Endothelial cell (in vitro differentiated cells): ENCODE measurements at regions not wholly inside any gene's neighbourhood (a gene's known extent, or its start where the extent isn't known, plus 50 kb on each side); places are given as distances from the start of the nearest gene placed in this dataset.

Experiments
- DNase-seq: peaks from one replicate; pipeline ENCODE4 v3.0.0; 2021; ENCODE audit warnings: low spot score
- H3K27ac Mint-ChIP-seq: one replicate; pipeline ENCODE4 v1.8.0; 2021; ENCODE audit warnings: mixed read lengths, inconsistent platforms; ENCODE audit not compliant: unreplicated experiment
- H3K27me3 Mint-ChIP-seq: one replicate; pipeline ENCODE4 v1.8.0; 2021; ENCODE audit warnings: mild to moderate bottlenecking, moderate library complexity, mixed read lengths, inconsistent platforms; ENCODE audit not compliant: unreplicated experiment
- H3K36me3 Mint-ChIP-seq: one replicate; pipeline ENCODE4 v1.8.0; 2021; ENCODE audit warnings: mild to moderate bottlenecking, low read depth, mixed read lengths, inconsistent platforms; ENCODE audit not compliant: unreplicated experiment
- H3K4me1 Mint-ChIP-seq: one replicate; pipeline ENCODE4 v1.8.0; 2021; ENCODE audit warnings: mild to moderate bottlenecking, mixed read lengths, inconsistent platforms; ENCODE audit not compliant: unreplicated experiment
- H3K4me3 Mint-ChIP-seq: one replicate; pipeline ENCODE4 v1.8.0; 2021; ENCODE audit warnings: mild to moderate bottlenecking, mixed read lengths, inconsistent platforms; ENCODE audit not compliant: unreplicated experiment
- H3K9me3 Mint-ChIP-seq: one replicate; pipeline ENCODE4 v1.8.0; 2021; ENCODE audit warnings: mixed read lengths, inconsistent platforms; ENCODE audit not compliant: unreplicated experiment
- TF ChIP-seq, protein P1 (sequence below): fragments of 200-600 bp; sonication (generic); IDR thresholded peaks from one replicate; pipeline ENCODE4 v1.5.0; 2021; ENCODE audit warnings: antibody characterized with exemption; ENCODE audit not compliant: unreplicated experiment

DNA sequence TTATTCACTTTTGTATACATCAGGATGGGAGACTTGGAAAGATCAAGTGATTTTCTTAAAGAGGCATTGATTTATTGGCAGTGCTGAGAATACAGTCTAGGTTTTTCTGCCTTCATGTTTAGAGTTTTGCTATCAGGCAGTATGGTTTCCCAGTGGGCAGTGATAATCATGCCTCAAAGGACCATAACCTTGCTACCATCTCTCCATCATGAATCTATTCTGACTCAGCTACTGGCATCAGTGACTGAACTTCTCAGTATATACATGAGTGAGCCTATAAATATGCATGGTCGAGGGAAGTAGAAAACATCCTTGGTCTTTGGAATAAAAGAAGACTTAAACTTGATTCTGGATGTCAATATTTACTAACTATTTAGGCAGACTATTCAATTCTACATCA is 562.0 kb upstream of the AADAT start:
- Mint-ChIP-seq H3K36me3 (no peaks in the 10 kb centered on the region), H3K9me3 (no peaks in the 10 kb centered on the region), H3K4me1 (no peaks in the 10 kb centered on the region), H3K4me3 (no peak overlapping the region), H3K27me3 (no peaks in the 10 kb centered on the region), H3K27ac (no peak overlapping the region)
- DNase-seq: no peak
- TF ChIP-seq, protein P1, sequence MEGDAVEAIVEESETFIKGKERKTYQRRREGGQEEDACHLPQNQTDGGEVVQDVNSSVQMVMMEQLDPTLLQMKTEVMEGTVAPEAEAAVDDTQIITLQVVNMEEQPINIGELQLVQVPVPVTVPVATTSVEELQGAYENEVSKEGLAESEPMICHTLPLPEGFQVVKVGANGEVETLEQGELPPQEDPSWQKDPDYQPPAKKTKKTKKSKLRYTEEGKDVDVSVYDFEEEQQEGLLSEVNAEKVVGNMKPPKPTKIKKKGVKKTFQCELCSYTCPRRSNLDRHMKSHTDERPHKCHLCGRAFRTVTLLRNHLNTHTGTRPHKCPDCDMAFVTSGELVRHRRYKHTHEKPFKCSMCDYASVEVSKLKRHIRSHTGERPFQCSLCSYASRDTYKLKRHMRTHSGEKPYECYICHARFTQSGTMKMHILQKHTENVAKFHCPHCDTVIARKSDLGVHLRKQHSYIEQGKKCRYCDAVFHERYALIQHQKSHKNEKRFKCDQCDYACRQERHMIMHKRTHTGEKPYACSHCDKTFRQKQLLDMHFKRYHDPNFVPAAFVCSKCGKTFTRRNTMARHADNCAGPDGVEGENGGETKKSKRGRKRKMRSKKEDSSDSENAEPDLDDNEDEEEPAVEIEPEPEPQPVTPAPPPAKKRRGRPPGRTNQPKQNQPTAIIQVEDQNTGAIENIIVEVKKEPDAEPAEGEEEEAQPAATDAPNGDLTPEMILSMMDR: no peak

GRCh38 chr4:170627418-170627817 is 537.7 kb upstream of the AADAT start:
- Mint-ChIP-seq H3K27me3 (no peaks in the 10 kb centered on the region), H3K9me3 (peaks cover 4% of the 10 kb centered on the region), H3K4me1 (no peaks in the 10 kb centered on the region), H3K27ac (no peak overlapping the region), H3K4me3 (no peak overlapping the region), H3K36me3 (no peaks in the 10 kb centered on the region)
- TF ChIP-seq, protein P1: no peak
- DNase-seq: no peak

- Mint-ChIP-seq H3K27me3 (no peaks in the 10 kb centered on the region), H3K36me3 (no peaks in the 10 kb centered on the region), H3K27ac (no peak overlapping the region), H3K4me1 (no peaks in the 10 kb centered on the region), H3K4me3 (no peak overlapping the region), H3K9me3 (no peaks in the 10 kb centered on the region)
- no peak for DNase-seq
- TF ChIP-seq, protein P1: no peak
Measured at GRCh38 chr4:170623899-170624298, 534.1 kb upstream of the AADAT start.

DNA sequence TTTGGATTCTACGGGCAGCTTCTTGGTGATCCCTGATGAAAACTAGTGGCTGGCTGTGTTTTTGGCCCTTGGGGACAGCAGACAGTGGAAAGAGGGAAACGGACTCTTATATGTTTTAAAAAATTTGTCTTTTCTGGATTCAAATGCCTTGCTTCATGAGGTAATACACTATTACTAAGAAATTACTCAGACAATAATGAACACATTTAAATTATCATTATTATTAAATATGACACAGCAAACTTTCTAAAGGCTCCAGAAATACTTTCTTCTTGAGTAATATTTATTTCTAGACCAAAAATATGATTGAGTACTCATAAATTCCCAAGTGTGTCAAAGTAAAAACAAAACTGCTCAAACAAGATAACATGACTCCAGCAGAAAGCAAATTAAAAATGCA is 520.7 kb upstream of the AADAT start:
- DNase-seq: no peak
- Mint-ChIP-seq H3K27ac (no peak overlapping the region), H3K36me3 (no peaks in the 10 kb centered on the region), H3K4me1 (no peaks in the 10 kb centered on the region), H3K9me3 (no peaks in the 10 kb centered on the region), H3K4me3 (no peak overlapping the region), H3K27me3 (no peaks in the 10 kb centered on the region)
- TF ChIP-seq, protein P1: no peak

- Mint-ChIP-seq H3K27ac (no peak overlapping the region), H3K9me3 (no peaks in the 10 kb centered on the region), H3K4me1 (peaks cover 2% of the 10 kb centered on the region), H3K36me3 (no peaks in the 10 kb centered on the region), H3K27me3 (no peaks in the 10 kb centered on the region), H3K4me3 (no peak overlapping the region)
- DNase-seq: no peak
- TF ChIP-seq, protein P1: no peak
Measured at GRCh38 chr4:170599894-170600293, 510.1 kb upstream of the AADAT start.
